Right ventricle myocardium superior (tissue), 1 donor: ENCODE measurements at regions not wholly inside any gene's neighbourhood (a gene's known extent, or its start where the extent isn't known, plus 50 kb on each side); places are given as distances from the start of the nearest gene placed in this dataset.

ENCODE experiments used
- ATAC-seq: fragments of 200-7000 bp; cut with Tn5 transposase; one replicate; pipeline ENCODE4 v1.9.1; 2020; ENCODE audit warnings: mild to moderate bottlenecking; ENCODE audit not compliant: poor library complexity
- DNase-seq: peaks from one replicate; pipeline ENCODE4 v3.0.0-alpha.2; 2020
- intact Hi-C: fragments of 100-400 bp; cut with DNase I; formaldehyde crosslinking; loops from one replicate; pipeline ENCODE4 v1.11.2; 2022
- donor health status: DM: no; HTN: yes; CAD: no; lungs with severe emphysema.

GRCh38 chr11:92550871-92551270 lies 326.3 kb downstream of the FAT3 start:
- intact Hi-C loops = no loop called here
- no peak for DNase-seq
- ATAC-seq = no peak

- intact Hi-C loops = no loop called here
Measured at GRCh38 chr11:92552942-92553341, 328.3 kb downstream of the FAT3 start.

GRCh38 chr11:92554688-92555087 lies 330.1 kb downstream of the FAT3 start:
- DNase-seq (no peak), ATAC-seq (no peak)
- intact Hi-C loops = no loop called here

More at GRCh38 chr11:92552942-92553341, 328.3 kb downstream of the FAT3 start:
- no peak for DNase-seq
- no peak for ATAC-seq

- DNase-seq (no peak), ATAC-seq (no peak)
Measured at GRCh38 chr11:92556431-92556830, 331.8 kb downstream of the FAT3 start.

GRCh38 chr11:92557879-92558278 lies 333.3 kb downstream of the FAT3 start:
- DNase-seq (no peak), ATAC-seq (no peak)
- intact Hi-C loops = no loop called here

More at GRCh38 chr11:92556431-92556830, 331.8 kb downstream of the FAT3 start:
- intact Hi-C loops = no loop called here

GRCh38 chr11:92558323-92558722 lies 333.7 kb downstream of the FAT3 start:
- no peak for ATAC-seq
- intact Hi-C loops = no loop called here
- no peak for DNase-seq

GRCh38 chr11:92569726-92570125 lies 345.1 kb downstream of the FAT3 start:
- ATAC-seq (no peak), DNase-seq (no peak)
- intact Hi-C loops = no loop called here

GRCh38 chr11:92572559-92572958 lies 347.9 kb downstream of the FAT3 start:
- ATAC-seq (no peak), DNase-seq (no peak)
- intact Hi-C loops = no loop called here

- ATAC-seq (no peak), DNase-seq (no peak)
- intact Hi-C loops = no loop called here
Measured at GRCh38 chr11:92576315-92576714, 351.7 kb downstream of the FAT3 start.

- intact Hi-C loops = no loop called here
- no peak for DNase-seq
- ATAC-seq = no peak
Measured at GRCh38 chr11:92580908-92581307, 356.3 kb downstream of the FAT3 start.

GRCh38 chr11:92588393-92588792 lies 363.8 kb downstream of the FAT3 start:
- no peak for ATAC-seq
- no peak for DNase-seq
- intact Hi-C loops = no loop called here

- intact Hi-C loops = no loop called here
- ATAC-seq = no peak
- DNase-seq = no peak
Measured at GRCh38 chr11:92589512-92589911, 364.9 kb downstream of the FAT3 start.

- intact Hi-C loops = no loop called here
- no peak for ATAC-seq
- DNase-seq = no peak
Measured at GRCh38 chr11:92591521-92591920, 366.9 kb downstream of the FAT3 start.

- DNase-seq = no peak
- no peak for ATAC-seq
- intact Hi-C loops = no loop called here
Measured at GRCh38 chr11:92594251-92594650, 369.6 kb downstream of the FAT3 start.

- DNase-seq = no peak
- intact Hi-C loops = no loop called here
- ATAC-seq = no peak
Measured at GRCh38 chr11:92595052-92595451, 370.4 kb downstream of the FAT3 start.

- DNase-seq = no peak
- no peak for ATAC-seq
- intact Hi-C loops = no loop called here
Measured at GRCh38 chr11:92596596-92597317, 372.1 kb downstream of the FAT3 start.

- ATAC-seq = no peak
Measured at GRCh38 chr11:92601048-92601447, 368.4 kb upstream of the MTNR1B start.

GRCh38 chr11:92605667-92606066 lies 363.8 kb upstream of the MTNR1B start:
- intact Hi-C loops = no loop called here
- ATAC-seq (no peak), DNase-seq (no peak)

More at GRCh38 chr11:92601048-92601447, 368.4 kb upstream of the MTNR1B start:
- intact Hi-C loops = no loop called here
- no peak for DNase-seq

- DNase-seq = no peak
- intact Hi-C loops = no loop called here
- ATAC-seq = no peak
Measured at GRCh38 chr11:92607969-92608722, 361.3 kb upstream of the MTNR1B start.

GRCh38 chr11:92611157-92611556 lies 358.3 kb upstream of the MTNR1B start:
- ATAC-seq = no peak
- DNase-seq = no peak
- intact Hi-C loops = no loop called here
